ENCODE measurements at regions not wholly inside any gene's neighbourhood (a gene's known extent, or its start where the extent isn't known, plus 50 kb on each side); places are given as distances from the start of the nearest gene placed in this dataset.

DNA sequence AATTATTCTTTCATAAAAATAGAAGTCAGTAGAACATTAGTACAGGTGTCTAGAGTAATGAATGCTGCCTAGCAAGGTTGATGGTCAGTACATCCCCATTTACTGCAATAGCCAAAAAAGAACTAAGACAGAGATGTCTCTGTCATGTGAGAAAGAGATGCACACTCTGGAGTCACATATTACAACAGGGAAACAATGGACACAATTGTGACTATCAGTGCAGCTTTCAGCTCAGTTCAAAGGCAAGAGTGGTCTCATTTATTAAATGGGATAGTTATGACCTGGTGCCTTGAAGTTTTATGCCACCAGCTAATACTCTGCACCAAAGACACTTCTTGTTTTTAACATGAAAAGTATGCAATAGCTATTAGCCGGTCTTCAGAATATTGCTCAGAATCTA is 194.9 kb upstream of the CHAC2 start:
- ATAC-seq, result no peak
- TF ChIP-seq, protein P1, sequence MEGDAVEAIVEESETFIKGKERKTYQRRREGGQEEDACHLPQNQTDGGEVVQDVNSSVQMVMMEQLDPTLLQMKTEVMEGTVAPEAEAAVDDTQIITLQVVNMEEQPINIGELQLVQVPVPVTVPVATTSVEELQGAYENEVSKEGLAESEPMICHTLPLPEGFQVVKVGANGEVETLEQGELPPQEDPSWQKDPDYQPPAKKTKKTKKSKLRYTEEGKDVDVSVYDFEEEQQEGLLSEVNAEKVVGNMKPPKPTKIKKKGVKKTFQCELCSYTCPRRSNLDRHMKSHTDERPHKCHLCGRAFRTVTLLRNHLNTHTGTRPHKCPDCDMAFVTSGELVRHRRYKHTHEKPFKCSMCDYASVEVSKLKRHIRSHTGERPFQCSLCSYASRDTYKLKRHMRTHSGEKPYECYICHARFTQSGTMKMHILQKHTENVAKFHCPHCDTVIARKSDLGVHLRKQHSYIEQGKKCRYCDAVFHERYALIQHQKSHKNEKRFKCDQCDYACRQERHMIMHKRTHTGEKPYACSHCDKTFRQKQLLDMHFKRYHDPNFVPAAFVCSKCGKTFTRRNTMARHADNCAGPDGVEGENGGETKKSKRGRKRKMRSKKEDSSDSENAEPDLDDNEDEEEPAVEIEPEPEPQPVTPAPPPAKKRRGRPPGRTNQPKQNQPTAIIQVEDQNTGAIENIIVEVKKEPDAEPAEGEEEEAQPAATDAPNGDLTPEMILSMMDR (conservative IDR thresholded peaks at IDR 0.05; ENCODE audit: low read depth in 2 of 2), result no peak
- TF ChIP-seq ZNF114 (CRISPR knock-in tag; IDR thresholded peaks at IDR 0.05) (no peak), JUNB (IDR thresholded peaks at IDR 0.05; ENCODE audit: unreplicated experiment) (no peak), STAT1 (IDR thresholded peaks at IDR 0.05; ENCODE audit: unreplicated experiment) (no peak), POLR2AphosphoS5 (IDR thresholded peaks at IDR 0.05; ENCODE audit: low read depth) (no peak), CREB1 (CRISPR knock-in tag; IDR thresholded peaks at IDR 0.05; ENCODE audit: low read depth) (no peak), NANOG (IDR thresholded peaks at IDR 0.05; ENCODE audit: borderline replicate concordance) (no peak), EZH2phosphoT487 (IDR thresholded peaks at IDR 0.05; ENCODE audit: unreplicated experiment) (no peak), EZH2 (IDR thresholded peaks at IDR 0.05; ENCODE audit: low read depth, unreplicated experiment) (no peak)
- TF ChIP-seq, protein P2, sequence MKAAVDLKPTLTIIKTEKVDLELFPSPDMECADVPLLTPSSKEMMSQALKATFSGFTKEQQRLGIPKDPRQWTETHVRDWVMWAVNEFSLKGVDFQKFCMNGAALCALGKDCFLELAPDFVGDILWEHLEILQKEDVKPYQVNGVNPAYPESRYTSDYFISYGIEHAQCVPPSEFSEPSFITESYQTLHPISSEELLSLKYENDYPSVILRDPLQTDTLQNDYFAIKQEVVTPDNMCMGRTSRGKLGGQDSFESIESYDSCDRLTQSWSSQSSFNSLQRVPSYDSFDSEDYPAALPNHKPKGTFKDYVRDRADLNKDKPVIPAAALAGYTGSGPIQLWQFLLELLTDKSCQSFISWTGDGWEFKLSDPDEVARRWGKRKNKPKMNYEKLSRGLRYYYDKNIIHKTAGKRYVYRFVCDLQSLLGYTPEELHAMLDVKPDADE (IDR thresholded peaks at IDR 0.05), result no peak
- TF ChIP-seq, protein P3, sequence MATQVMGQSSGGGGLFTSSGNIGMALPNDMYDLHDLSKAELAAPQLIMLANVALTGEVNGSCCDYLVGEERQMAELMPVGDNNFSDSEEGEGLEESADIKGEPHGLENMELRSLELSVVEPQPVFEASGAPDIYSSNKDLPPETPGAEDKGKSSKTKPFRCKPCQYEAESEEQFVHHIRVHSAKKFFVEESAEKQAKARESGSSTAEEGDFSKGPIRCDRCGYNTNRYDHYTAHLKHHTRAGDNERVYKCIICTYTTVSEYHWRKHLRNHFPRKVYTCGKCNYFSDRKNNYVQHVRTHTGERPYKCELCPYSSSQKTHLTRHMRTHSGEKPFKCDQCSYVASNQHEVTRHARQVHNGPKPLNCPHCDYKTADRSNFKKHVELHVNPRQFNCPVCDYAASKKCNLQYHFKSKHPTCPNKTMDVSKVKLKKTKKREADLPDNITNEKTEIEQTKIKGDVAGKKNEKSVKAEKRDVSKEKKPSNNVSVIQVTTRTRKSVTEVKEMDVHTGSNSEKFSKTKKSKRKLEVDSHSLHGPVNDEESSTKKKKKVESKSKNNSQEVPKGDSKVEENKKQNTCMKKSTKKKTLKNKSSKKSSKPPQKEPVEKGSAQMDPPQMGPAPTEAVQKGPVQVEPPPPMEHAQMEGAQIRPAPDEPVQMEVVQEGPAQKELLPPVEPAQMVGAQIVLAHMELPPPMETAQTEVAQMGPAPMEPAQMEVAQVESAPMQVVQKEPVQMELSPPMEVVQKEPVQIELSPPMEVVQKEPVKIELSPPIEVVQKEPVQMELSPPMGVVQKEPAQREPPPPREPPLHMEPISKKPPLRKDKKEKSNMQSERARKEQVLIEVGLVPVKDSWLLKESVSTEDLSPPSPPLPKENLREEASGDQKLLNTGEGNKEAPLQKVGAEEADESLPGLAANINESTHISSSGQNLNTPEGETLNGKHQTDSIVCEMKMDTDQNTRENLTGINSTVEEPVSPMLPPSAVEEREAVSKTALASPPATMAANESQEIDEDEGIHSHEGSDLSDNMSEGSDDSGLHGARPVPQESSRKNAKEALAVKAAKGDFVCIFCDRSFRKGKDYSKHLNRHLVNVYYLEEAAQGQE (IDR thresholded peaks at IDR 0.05; ENCODE audit: unreplicated experiment), result no peak
- TF ChIP-seq, protein P4, sequence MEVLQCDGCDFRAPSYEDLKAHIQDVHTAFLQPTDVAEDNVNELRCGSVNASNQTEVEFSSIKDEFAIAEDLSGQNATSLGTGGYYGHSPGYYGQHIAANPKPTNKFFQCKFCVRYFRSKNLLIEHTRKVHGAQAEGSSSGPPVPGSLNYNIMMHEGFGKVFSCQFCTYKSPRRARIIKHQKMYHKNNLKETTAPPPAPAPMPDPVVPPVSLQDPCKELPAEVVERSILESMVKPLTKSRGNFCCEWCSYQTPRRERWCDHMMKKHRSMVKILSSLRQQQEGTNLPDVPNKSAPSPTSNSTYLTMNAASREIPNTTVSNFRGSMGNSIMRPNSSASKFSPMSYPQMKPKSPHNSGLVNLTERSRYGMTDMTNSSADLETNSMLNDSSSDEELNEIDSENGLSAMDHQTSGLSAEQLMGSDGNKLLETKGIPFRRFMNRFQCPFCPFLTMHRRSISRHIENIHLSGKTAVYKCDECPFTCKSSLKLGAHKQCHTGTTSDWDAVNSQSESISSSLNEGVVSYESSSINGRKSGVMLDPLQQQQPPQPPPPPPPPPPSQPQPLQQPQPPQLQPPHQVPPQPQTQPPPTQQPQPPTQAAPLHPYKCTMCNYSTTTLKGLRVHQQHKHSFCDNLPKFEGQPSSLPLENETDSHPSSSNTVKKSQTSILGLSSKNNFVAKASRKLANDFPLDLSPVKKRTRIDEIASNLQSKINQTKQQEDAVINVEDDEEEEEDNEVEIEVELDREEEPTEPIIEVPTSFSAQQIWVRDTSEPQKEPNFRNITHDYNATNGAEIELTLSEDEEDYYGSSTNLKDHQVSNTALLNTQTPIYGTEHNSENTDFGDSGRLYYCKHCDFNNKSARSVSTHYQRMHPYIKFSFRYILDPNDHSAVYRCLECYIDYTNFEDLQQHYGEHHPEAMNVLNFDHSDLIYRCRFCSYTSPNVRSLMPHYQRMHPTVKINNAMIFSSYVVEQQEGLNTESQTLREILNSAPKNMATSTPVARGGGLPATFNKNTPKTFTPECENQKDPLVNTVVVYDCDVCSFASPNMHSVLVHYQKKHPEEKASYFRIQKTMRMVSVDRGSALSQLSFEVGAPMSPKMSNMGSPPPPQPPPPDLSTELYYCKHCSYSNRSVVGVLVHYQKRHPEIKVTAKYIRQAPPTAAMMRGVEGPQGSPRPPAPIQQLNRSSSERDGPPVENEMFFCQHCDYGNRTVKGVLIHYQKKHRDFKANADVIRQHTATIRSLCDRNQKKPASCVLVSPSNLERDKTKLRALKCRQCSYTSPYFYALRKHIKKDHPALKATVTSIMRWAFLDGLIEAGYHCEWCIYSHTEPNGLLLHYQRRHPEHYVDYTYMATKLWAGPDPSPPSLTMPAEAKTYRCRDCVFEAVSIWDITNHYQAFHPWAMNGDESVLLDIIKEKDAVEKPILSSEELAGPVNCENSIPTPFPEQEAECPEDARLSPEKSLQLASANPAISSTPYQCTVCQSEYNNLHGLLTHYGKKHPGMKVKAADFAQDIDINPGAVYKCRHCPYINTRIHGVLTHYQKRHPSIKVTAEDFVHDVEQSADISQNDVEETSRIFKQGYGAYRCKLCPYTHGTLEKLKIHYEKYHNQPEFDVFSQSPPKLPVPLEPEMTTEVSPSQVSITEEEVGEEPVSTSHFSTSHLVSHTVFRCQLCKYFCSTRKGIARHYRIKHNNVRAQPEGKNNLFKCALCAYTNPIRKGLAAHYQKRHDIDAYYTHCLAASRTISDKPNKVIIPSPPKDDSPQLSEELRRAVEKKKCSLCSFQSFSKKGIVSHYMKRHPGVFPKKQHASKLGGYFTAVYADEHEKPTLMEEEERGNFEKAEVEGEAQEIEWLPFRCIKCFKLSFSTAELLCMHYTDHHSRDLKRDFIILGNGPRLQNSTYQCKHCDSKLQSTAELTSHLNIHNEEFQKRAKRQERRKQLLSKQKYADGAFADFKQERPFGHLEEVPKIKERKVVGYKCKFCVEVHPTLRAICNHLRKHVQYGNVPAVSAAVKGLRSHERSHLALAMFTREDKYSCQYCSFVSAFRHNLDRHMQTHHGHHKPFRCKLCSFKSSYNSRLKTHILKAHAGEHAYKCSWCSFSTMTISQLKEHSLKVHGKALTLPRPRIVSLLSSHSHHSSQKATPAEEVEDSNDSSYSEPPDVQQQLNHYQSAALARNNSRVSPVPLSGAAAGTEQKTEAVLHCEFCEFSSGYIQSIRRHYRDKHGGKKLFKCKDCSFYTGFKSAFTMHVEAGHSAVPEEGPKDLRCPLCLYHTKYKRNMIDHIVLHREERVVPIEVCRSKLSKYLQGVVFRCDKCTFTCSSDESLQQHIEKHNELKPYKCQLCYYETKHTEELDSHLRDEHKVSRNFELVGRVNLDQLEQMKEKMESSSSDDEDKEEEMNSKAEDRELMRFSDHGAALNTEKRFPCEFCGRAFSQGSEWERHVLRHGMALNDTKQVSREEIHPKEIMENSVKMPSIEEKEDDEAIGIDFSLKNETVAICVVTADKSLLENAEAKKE (CRISPR knock-in tag; IDR thresholded peaks at IDR 0.05), result no peak
- Mint-ChIP-seq H3K4me1 (peaks cover 11% of the 10 kb centered on the region; the same call in 2 of the 3 replicates), H3K9me3 (no peaks in the 10 kb centered on the region), H3K36me3 (ENCODE audit: low read depth) (no peaks in the 10 kb centered on the region), H3K27me3 (ENCODE audit: insufficient read depth, low read depth, poor library complexity) (no peaks in the 10 kb centered on the region), H3K27ac (no peak overlapping the region), H3K4me3 (no peak overlapping the region)
- no peak overlapping the region for H2AFZ ChIP-seq
- no peak for DNase-seq (ENCODE audit: low spot score)
- H3K27me3 ChIP-seq (ENCODE audit: insufficient read depth), result no peaks in the 10 kb centered on the region
- H3F3A ChIP-seq (replicated peaks; ENCODE audit: low read depth), result no peaks in the 10 kb centered on the region
- no peaks in the 10 kb centered on the region for H3K79me2 ChIP-seq (replicated peaks; ENCODE audit: insufficient read depth)
- H3K36me3 ChIP-seq (ENCODE audit: insufficient read depth), result no peaks in the 10 kb centered on the region
- no peak overlapping the region for H3K4me2 ChIP-seq
- no peak overlapping the region for H3K27ac ChIP-seq (ENCODE audit: low read depth)
- H3K4me1 ChIP-seq (ENCODE audit: insufficient read depth), result no peaks in the 10 kb centered on the region
- no peaks in the 10 kb centered on the region for H3K9me2 ChIP-seq (ENCODE audit: insufficient read depth)
- H3K4me3 ChIP-seq, result no peak overlapping the region
- H4K20me1 ChIP-seq (replicated peaks; ENCODE audit: insufficient read depth), result no peaks in the 10 kb centered on the region

All from GM23338 (cell line).